ENCODE measurements at regions not wholly inside any gene's neighbourhood (a gene's known extent, or its start where the extent isn't known, plus 50 kb on each side); places are given as distances from the start of the nearest gene placed in this dataset.
"Not testable (repeated sequence)": the region's sequence is repeated elsewhere in the genome, so short reads cannot be mapped to it uniquely, and the experiment has no call there.

DNA sequence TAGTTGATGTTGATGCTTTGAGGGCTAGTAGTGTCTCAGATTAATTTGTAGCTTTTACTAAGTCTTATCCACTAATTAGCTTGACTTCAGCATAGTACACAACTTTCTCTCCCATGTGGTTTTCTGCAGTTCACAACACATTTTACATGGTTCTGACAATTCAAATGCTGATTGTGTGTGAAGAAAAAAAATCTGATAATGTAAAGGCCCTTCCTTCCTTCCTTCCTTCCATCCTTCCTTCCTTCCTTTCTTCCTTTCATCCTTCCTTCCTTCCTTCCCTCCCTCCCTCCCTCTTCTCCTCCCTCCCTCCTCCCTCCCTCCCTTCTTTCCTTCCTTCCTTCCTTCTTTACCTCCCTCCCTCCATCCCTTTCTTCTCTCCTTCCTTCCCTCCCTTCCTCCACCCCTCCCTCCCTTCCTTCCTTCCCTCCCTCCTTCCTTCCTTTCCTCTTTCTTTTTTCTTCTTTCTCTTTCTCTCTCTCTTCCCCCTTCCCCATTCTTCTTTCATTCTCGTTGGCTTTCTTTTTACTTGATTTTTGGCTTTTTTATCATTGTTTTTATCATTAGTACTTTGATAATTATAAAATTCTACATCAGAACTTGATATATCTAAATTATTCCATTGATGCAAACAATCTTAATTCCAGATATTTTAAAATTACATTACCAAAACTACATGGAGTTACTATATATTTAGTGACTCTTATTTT, 1415.6 kb downstream of the LRFN5 start:
- Histone ChIP-seq H3K36me3 (replicated peaks; ENCODE audit: control insufficient read depth, insufficient read depth, low read length) (no peaks in the 10 kb centered on the region), H3K4me3 (ENCODE audit: insufficient read depth, low read depth, low read length) (no peak overlapping the region), H3K27me3 (ENCODE audit: control insufficient read depth, insufficient read depth, low read length) (no peaks in the 10 kb centered on the region)
- DNase-seq = no peak

DNA sequence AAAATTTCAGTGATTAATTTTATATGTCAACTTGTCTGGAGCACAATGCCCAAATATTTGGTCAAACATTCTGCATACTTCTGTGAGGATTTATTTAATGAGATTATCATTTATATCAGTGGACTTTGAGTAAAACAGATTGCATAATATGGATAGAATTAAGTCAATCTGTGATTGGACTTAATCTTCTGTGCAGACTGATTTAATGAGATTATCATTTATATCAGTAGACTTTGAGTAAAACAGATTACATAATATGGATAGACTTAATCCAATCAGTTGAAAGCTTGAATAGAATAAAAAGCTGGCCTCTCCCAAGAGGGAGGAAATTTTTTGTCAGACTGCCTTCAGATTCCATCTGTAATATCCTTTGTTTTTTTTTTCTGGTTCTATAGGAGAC, 1413.2 kb downstream of the LRFN5 start:
- H3K27me3 ChIP-seq (ENCODE audit: control insufficient read depth, insufficient read depth, low read length) = no peaks in the 10 kb centered on the region
- no peak for DNase-seq
- no peak overlapping the region for H3K4me3 ChIP-seq (ENCODE audit: insufficient read depth, low read depth, low read length)
- no peaks in the 10 kb centered on the region for H3K36me3 ChIP-seq (replicated peaks; ENCODE audit: control insufficient read depth, insufficient read depth, low read length)

DNA sequence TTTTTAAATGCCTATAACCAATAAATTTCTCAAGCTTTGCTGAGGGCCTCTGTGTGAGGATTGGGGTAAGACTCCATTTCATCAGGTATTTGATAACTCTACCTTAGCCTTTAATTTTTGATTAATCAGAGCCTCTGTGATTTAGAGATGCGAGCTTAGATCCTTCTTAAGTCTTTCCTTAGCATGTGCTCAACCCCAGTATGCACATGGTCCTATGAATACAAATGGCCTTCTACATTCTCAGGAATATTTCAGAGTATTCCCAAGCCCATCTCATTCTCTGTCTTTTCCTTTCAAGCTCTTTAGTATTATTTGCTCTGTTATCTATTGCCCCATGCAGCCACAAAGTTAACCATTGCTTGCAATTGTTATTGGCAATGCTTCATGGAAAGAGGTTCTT, 1407.7 kb downstream of the LRFN5 start:
- H3K4me3 ChIP-seq (ENCODE audit: insufficient read depth, low read depth, low read length) = no peak overlapping the region
- no peak for DNase-seq
- H3K27me3 ChIP-seq (ENCODE audit: control insufficient read depth, insufficient read depth, low read length) = no peaks in the 10 kb centered on the region
- H3K36me3 ChIP-seq (replicated peaks; ENCODE audit: control insufficient read depth, insufficient read depth, low read length) = no peaks in the 10 kb centered on the region

DNA sequence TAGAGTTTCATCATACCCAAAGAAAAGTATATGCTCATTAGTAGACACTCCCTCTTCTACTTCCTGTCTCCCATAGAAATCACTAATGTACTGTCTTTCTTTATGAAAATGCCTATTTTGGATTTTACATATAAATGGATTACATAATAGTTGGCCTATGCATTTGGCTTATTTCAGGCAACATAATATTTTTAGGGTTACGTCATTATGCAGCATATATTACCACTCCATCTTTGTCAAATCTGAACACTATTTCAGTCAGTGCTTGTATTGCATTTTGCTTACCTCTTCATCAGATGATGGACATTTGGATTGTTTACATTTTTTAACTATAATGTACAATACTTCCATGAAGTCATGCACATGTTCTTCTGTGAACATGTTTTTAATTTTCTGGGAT, 1406.1 kb downstream of the LRFN5 start:
- H3K36me3 ChIP-seq (replicated peaks; ENCODE audit: control insufficient read depth, insufficient read depth, low read length) = no peaks in the 10 kb centered on the region
- H3K4me3 ChIP-seq (ENCODE audit: insufficient read depth, low read depth, low read length) = no peak overlapping the region
- no peak for DNase-seq
- no peaks in the 10 kb centered on the region for H3K27me3 ChIP-seq (ENCODE audit: control insufficient read depth, insufficient read depth, low read length)

DNA sequence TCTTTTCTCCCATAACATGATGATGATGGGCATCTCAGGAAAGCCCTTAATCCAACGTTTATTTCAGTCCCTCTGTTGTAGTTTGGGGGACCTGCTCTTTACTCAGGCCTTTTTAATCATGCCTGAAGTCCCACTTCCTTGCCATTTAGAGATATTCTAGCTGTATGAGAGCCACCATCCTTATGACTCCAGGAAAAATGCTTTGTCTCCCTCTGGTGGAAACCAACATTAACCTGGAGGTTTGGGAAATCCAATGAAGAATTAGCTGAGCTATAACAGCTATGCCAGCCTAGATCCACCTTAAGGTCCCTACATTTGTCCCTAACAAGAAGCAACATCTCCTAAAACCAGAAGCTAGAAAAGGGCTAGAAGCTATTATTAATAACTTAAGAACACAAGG, 1399.1 kb downstream of the LRFN5 start:
- Histone ChIP-seq H3K27me3 (ENCODE audit: control insufficient read depth, insufficient read depth, low read length) (no peaks in the 10 kb centered on the region), H3K36me3 (replicated peaks; ENCODE audit: control insufficient read depth, insufficient read depth, low read length) (no peaks in the 10 kb centered on the region)

DNA sequence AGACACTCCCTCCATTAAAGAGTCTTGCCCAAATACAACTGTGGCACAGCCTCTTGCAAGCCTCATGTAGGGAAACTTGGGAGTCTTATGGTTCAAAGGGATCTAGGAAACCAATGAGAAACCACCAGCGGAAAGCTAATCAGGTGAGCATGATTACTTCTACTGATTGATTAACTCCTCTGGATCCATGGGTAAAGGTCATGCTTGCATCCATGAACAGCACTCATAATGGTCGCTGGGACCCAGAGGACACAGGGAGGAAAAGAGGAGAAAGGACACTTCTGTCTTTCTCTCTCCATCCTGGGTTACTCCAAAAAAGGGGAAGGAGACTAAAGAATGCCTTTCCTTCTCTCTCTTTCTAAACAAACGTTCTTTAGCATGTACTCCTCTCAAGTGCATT, 1397.2 kb downstream of the LRFN5 start:
- no peak for DNase-seq
- H3K36me3 ChIP-seq (replicated peaks; ENCODE audit: control insufficient read depth, insufficient read depth, low read length) = no peaks in the 10 kb centered on the region
- H3K27me3 ChIP-seq (ENCODE audit: control insufficient read depth, insufficient read depth, low read length) = no peaks in the 10 kb centered on the region
- H3K4me3 ChIP-seq (ENCODE audit: insufficient read depth, low read depth, low read length) = no peak overlapping the region

More for the DNA sequence above, 1399.1 kb downstream of the LRFN5 start:
- DNase-seq = no peak
- no peak overlapping the region for H3K4me3 ChIP-seq (ENCODE audit: insufficient read depth, low read depth, low read length)

DNA sequence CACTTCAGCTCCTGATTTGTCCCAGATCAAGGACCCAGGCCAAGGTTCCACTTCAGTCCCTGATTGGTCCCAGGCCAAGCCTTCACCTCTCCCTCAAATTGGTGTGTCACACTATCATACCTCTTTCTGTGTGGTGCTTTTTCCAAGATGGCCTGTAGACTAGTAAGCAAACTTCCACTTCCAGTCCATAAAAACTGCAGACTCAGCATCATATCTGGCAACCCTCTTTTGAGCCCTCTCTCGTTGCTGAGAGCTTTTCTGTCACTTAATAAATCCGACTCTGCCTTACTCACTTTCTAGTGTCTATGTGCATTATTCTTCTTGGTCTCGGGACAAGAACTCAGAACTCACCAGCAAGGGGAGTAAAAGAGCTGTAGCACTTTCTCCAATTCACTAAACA, 1395.1 kb downstream of the LRFN5 start:
- no peak overlapping the region for H3K4me3 ChIP-seq (ENCODE audit: insufficient read depth, low read depth, low read length)
- no peaks in the 10 kb centered on the region for H3K27me3 ChIP-seq (ENCODE audit: control insufficient read depth, insufficient read depth, low read length)
- no peak for DNase-seq
- no peaks in the 10 kb centered on the region for H3K36me3 ChIP-seq (replicated peaks; ENCODE audit: control insufficient read depth, insufficient read depth, low read length)

DNA sequence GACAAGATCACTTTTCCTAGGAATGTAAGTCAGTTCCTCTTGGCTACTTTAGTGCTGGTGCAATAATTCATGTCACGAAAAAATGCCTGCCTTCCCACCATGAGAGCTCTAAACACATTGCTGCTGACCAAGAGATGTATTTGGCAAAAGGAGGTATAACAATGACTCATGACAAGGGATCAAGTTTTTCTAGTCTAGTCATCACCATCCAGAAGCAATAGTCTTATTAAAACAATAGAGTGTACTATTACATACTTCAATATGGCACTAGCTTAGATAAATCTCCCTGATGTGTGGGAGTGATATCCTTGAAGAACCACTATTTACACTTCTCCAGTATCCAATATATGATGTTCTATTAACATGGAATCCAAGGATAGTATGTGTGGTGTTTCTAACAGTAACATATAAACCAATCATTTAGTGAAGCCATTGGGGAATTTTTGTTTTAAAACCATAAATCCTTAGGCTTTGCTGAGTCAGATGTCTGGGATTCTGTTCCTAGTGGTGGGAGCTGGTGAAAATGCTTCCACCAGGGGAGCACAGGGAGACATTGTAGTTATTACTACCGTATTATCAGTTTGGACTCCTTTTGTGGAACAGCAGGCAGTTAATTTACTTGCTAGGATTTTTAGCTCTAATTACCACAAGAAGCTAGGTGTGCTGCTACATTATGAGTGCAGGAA, 1387.5 kb downstream of the LRFN5 start:
- Histone ChIP-seq H3K4me3 (ENCODE audit: insufficient read depth, low read depth, low read length) (no peak overlapping the region), H3K36me3 (replicated peaks; ENCODE audit: control insufficient read depth, insufficient read depth, low read length) (no peaks in the 10 kb centered on the region), H3K27me3 (ENCODE audit: control insufficient read depth, insufficient read depth, low read length) (no peaks in the 10 kb centered on the region)
- DNase-seq = no peak

DNA sequence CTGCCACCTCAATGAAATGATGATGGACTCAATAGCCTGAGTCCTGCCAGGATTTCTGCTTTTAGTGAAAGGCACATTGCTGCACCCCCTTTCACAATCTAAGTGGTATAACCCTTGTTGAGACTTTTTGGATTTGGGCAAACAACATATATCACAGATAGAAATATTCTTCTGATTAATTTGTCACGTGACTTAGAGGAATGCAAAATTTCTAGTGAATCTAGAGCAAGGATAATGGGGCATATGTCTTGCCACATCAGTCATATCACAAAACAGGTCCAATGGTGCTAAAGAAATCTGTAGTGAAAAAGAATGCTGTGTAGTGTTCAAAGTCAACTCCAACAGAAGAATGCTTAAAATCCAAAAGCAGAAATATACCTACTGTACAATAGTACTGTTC, 1386.3 kb downstream of the LRFN5 start:
- Histone ChIP-seq H3K27me3 (ENCODE audit: control insufficient read depth, insufficient read depth, low read length) (no peaks in the 10 kb centered on the region), H3K36me3 (replicated peaks; ENCODE audit: control insufficient read depth, insufficient read depth, low read length) (no peaks in the 10 kb centered on the region), H3K4me3 (ENCODE audit: insufficient read depth, low read depth, low read length) (no peak overlapping the region)
- no peak for DNase-seq

DNA sequence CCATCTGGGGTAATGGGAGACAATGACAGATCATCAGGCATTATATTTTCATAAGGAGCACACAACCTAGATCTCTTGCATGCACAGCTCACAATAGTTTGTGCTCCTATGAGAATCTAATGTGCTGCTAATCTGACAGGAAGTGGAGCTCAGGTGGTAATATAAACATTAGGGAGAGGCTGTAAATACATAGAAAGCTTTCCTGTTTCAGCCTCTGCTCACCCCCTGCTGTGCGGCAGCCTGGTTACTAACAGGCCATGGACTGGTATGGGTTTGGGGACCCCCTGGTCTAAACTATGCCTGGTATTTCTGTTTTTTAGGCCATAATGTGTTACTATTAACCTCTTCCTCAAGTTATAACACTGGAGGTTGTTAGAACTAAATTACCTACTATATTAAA, 1373.7 kb downstream of the LRFN5 start:
- no peak for DNase-seq

DNA sequence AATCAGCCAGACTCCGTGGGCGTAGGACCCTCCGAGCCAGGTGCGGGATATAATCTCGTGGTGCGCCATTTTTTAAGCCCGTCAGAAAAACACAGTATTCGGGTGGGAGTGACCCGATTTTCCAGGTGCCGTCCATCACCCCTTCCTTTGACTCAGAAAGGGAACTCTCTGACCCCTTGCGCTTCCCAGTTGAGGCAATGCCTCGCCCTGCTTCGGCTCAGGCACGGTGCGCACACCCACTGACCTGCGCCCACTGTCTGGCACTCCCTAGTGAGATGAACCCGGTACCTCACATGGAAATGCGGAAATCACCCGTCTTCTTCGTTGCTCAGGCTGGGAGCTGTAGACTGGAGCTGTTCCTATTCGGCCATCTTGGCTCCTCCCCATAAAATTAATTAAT, 1366.5 kb downstream of the LRFN5 start:
- not testable (repeated sequence) for DNase-seq; H3K27me3 ChIP-seq (ENCODE audit: control insufficient read depth, insufficient read depth, low read length); H3K36me3 ChIP-seq (replicated peaks; ENCODE audit: control insufficient read depth, insufficient read depth, low read length); H3K4me3 ChIP-seq (ENCODE audit: insufficient read depth, low read depth, low read length)

More for the DNA sequence above, 1373.7 kb downstream of the LRFN5 start:
- no peaks in the 10 kb centered on the region for H3K36me3 ChIP-seq (replicated peaks; ENCODE audit: control insufficient read depth, insufficient read depth, low read length)
- no peak overlapping the region for H3K4me3 ChIP-seq (ENCODE audit: insufficient read depth, low read depth, low read length)
- H3K27me3 ChIP-seq (ENCODE audit: control insufficient read depth, insufficient read depth, low read length) = no peaks in the 10 kb centered on the region

DNA sequence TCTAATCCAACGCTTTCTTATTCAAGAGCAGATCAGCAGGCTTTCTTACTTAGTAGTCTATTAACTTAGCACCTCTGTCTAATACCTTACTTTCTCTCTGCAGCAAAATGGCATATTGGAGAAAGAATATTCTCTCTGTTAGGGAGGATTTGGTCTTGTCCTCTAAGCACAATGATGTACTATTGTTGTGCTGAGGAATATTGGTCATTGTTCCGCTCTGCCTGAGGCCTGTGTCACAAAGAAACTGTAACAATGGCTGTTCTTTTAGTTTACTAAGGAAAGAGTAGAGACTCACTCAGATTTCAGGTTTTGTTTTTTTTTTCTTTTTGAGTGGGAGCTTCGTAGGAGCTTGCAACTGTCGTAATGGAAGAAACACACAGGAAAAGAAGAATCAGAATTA, 1358.8 kb downstream of the LRFN5 start:
- no peaks in the 10 kb centered on the region for H3K36me3 ChIP-seq (replicated peaks; ENCODE audit: control insufficient read depth, insufficient read depth, low read length)
- peak; percentile 2 for DNase-seq
- H3K27me3 ChIP-seq (ENCODE audit: control insufficient read depth, insufficient read depth, low read length) = no peaks in the 10 kb centered on the region
- H3K4me3 ChIP-seq (ENCODE audit: insufficient read depth, low read depth, low read length) = no peak overlapping the region

DNA sequence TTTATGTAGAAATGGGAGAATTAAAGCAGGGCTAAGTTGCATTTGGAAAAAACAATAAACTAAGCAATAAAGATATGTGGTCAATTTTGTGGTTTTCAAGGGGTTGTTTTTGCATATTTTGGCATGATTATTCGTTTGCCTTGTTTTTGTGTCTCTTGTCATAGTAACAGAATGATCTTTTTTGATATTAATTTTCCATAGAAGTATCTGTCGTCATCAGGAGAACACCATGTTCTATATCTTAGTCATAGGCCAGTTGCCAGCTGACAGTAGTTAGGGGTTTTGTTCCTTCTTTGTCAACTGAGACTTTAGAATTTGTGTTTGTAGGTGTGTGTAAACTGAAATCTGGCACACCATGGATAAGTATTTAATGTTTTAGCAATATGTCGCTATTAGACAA, 1354.8 kb downstream of the LRFN5 start:
- H3K36me3 ChIP-seq (replicated peaks; ENCODE audit: control insufficient read depth, insufficient read depth, low read length) = no peaks in the 10 kb centered on the region
- H3K4me3 ChIP-seq (ENCODE audit: insufficient read depth, low read depth, low read length) = no peak overlapping the region
- DNase-seq = no peak
- peaks cover 2% of the 10 kb centered on the region; the same call in 1 of the 2 replicates for H3K27me3 ChIP-seq (ENCODE audit: control insufficient read depth, insufficient read depth, low read length)

DNA sequence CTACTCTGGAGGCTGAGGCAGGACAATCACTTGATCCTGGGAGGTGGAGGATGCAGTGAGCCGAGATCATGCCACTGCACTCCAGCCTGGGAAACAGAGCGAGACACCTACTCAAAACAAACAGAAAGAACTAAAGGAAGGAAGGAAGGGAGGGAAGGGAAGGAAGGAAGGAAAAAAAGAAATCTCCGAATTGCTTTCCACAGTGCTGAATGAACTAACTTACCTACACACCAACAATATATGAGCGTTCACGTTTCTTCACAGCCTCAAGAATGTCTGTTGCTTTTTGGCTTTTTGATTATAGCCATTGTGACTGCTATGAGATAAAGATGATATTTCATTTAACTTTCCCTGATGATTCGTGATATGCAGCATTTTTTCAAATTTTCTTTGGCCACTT, 1343.7 kb downstream of the LRFN5 start:
- H3K4me3 ChIP-seq (ENCODE audit: insufficient read depth, low read depth, low read length) = no peak overlapping the region
- H3K27me3 ChIP-seq (ENCODE audit: control insufficient read depth, insufficient read depth, low read length) = no peaks in the 10 kb centered on the region
- H3K36me3 ChIP-seq (replicated peaks; ENCODE audit: control insufficient read depth, insufficient read depth, low read length) = no peaks in the 10 kb centered on the region
- no peak for DNase-seq

DNA sequence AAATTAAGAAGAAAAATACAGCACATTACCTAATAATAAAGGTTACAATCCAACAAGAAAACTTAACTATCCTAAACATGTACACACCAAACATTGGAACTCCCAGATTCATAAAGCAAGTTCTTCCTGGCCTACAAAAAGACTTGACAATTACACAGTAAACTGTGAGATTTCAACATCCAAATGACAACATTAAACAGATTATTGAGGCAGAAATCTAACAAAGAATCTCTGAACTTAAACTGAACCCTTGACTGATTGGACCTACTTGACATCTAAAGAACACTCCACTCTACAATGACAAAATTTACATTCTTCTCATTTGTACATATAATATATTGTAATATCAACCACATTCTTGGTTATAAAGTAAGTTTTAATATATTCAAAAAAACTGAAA, 1341.3 kb downstream of the LRFN5 start:
- Histone ChIP-seq H3K36me3 (replicated peaks; ENCODE audit: control insufficient read depth, insufficient read depth, low read length) (no peaks in the 10 kb centered on the region), H3K4me3 (ENCODE audit: insufficient read depth, low read depth, low read length) (no peak overlapping the region), H3K27me3 (ENCODE audit: control insufficient read depth, insufficient read depth, low read length) (no peaks in the 10 kb centered on the region)
- no peak for DNase-seq

Measured in H7 (cell line).